ENCODE measurements at regions not wholly inside any gene's neighbourhood (a gene's known extent, or its start where the extent isn't known, plus 50 kb on each side); places are given as distances from the start of the nearest gene placed in this dataset.

- Histone ChIP-seq H3K4me3 (no peak overlapping the region), H3K4me2 (no peak overlapping the region), H3K27ac (no peak overlapping the region), H3K4me1 (no peaks in the 10 kb centered on the region), H3K9me3 (no peaks in the 10 kb centered on the region)
- TF ChIP-seq HES2 (IDR thresholded peaks at IDR 0.05): no peak
- no peak for TF ChIP-seq MAFK (IDR thresholded peaks at IDR 0.05; ENCODE audit: partially characterized antibody)
- TF ChIP-seq HOXA7 (CRISPR knock-in tag; IDR thresholded peaks at IDR 0.05): no peak
- TF ChIP-seq FOSL2 (IDR thresholded peaks at IDR 0.05): no peak
- TF ChIP-seq FOSL2 (CRISPR knock-in tag; IDR thresholded peaks at IDR 0.05): no peak
- TF ChIP-seq E2F6 (IDR thresholded peaks at IDR 0.05; ENCODE audit: borderline replicate concordance, low read depth): no peak
- no peak for TF ChIP-seq HOXB5 (CRISPR knock-in tag; IDR thresholded peaks at IDR 0.05)
- TF ChIP-seq RFX5 (IDR thresholded peaks at IDR 0.05): no peak
- TF ChIP-seq MYC (IDR thresholded peaks at IDR 0.05; ENCODE audit: borderline replicate concordance, low read length): no peak
- no peak for TF ChIP-seq BCL3 (IDR thresholded peaks at IDR 0.05)
- no peak for TF ChIP-seq SREBF2 (IDR thresholded peaks at IDR 0.05)
- TF ChIP-seq HMGXB4 (CRISPR knock-in tag; IDR thresholded peaks at IDR 0.05; ENCODE audit: borderline replicate concordance): no peak
- ATAC-seq (no peak), FAIRE-seq (no peak), DNase-seq (ENCODE audit: low read depth in 1 of 2, low spot score in 1 of 2) (no peak)
- 0% methylated on average over 2 of the region's 2 CpGs for WGBS (ENCODE audit: missing lambda C conversion rate)
- ChIA-PET POLR2A (no interaction called here), CTCF (no interaction called here)
These were observed 402.9 kb downstream of the IL20RB start for GRCh38 chr3:137360531-137361201.

GRCh38 chr3:137382005-137382594, 382.0 kb upstream of the SOX14 start:
- FAIRE-seq (no peak), ATAC-seq (no peak), DNase-seq (ENCODE audit: low read depth in 1 of 2, low spot score in 1 of 2) (no peak)
- TF ChIP-seq HOXB5 (CRISPR knock-in tag; IDR thresholded peaks at IDR 0.05) (no peak), POLR2A (IDR thresholded peaks at IDR 0.05; ENCODE audit: low read length) (no peak), CBX2 (IDR thresholded peaks at IDR 0.05; ENCODE audit: borderline replicate concordance, low read depth) (no peak), EHMT2 (IDR thresholded peaks at IDR 0.05; ENCODE audit: low read depth) (no peak), MAZ (IDR thresholded peaks at IDR 0.05; ENCODE audit: borderline replicate concordance, low read depth, low read length) (no peak), TP53 (CRISPR knock-in tag; IDR thresholded peaks at IDR 0.05) (no peak), SREBF2 (IDR thresholded peaks at IDR 0.05) (no peak), HEYL (CRISPR knock-in tag; IDR thresholded peaks at IDR 0.05) (no peak), ELK1 (IDR thresholded peaks at IDR 0.05; ENCODE audit: low read depth, low read length) (no peak), FOSL2 (IDR thresholded peaks at IDR 0.05) (no peak), FOSL2 (CRISPR knock-in tag; IDR thresholded peaks at IDR 0.05) (no peak), HES2 (IDR thresholded peaks at IDR 0.05) (no peak), HOXB13 (CRISPR knock-in tag; IDR thresholded peaks at IDR 0.05; ENCODE audit: low read depth) (no peak), GATA3 (IDR thresholded peaks at IDR 0.05; ENCODE audit: borderline replicate concordance) (no peak), FOSB (CRISPR knock-in tag; IDR thresholded peaks at IDR 0.05) (no peak), ZSCAN20 (CRISPR knock-in tag; IDR thresholded peaks at IDR 0.05) (no peak), HMGXB4 (CRISPR knock-in tag; IDR thresholded peaks at IDR 0.05; ENCODE audit: borderline replicate concordance) (no peak), KDM5A (IDR thresholded peaks at IDR 0.05) (no peak), CEBPB (IDR thresholded peaks at IDR 0.05) (no peak), ATOH8 (CRISPR knock-in tag; IDR thresholded peaks at IDR 0.05; ENCODE audit: low read depth) (no peak), EHF (CRISPR knock-in tag; IDR thresholded peaks at IDR 0.05) (no peak)
- ChIA-PET POLR2A (no interaction called here), CTCF (no interaction called here)
- Histone ChIP-seq H3K4me3 (no peak overlapping the region), H3K27ac (no peak overlapping the region), H3K9me3 (no peaks in the 10 kb centered on the region), H3K4me1 (no peaks in the 10 kb centered on the region), H3K4me2 (no peak overlapping the region)
- 25% methylated on average over 3 of the region's 3 CpGs for WGBS (ENCODE audit: missing lambda C conversion rate)

Data from A549 (cell line).